ENCODE measurements at regions not wholly inside any gene's neighbourhood (a gene's known extent, or its start where the extent isn't known, plus 50 kb on each side); places are given as distances from the start of the nearest gene placed in this dataset.

DNA sequence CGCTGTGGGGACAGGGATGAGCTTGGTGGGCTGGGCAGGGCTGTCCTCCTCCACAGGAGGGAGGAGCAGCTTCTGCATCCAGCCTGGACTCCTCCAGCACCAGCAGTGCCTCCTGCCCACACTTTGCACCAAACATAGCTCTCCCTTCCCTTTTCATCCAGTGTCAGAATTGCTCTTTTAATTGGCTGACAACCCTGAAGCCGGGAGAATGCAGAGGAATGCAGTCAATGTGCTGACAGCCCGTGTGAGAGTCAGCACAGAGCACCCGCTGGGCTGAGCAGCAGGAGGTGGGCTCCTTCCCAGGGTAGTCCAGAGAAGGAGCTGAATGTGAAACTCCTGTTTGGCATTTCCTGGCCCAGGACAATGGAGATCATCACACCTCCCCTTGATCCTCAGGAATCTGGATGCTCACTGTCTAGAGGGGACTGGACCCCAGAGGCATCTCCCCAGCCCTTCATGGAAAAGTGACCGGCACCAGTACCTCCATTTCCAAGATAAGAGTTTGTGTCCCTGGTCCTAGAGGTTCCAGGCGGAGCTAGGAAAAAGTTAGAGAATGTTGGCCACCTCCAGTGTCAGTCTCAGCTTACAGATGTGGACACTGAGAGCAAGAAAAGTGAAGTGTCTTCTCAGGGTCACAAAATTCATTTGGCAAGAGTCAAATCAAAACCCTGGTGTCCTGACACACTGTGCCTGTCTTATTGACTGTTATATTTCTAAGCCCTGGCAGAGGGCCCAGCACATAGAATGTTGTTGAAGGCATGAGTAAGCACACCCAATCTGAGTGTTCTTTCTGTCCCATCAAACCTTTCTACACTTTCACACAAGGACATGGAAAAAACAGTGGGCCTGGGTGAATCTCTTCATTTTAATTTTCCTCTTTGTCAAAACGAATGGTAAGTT lies 202.1 kb downstream of the SNX18 start (continued):
- TF ChIP-seq, protein P1, sequence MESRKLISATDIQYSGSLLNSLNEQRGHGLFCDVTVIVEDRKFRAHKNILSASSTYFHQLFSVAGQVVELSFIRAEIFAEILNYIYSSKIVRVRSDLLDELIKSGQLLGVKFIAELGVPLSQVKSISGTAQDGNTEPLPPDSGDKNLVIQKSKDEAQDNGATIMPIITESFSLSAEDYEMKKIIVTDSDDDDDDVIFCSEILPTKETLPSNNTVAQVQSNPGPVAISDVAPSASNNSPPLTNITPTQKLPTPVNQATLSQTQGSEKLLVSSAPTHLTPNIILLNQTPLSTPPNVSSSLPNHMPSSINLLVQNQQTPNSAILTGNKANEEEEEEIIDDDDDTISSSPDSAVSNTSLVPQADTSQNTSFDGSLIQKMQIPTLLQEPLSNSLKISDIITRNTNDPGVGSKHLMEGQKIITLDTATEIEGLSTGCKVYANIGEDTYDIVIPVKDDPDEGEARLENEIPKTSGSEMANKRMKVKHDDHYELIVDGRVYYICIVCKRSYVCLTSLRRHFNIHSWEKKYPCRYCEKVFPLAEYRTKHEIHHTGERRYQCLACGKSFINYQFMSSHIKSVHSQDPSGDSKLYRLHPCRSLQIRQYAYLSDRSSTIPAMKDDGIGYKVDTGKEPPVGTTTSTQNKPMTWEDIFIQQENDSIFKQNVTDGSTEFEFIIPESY (IDR thresholded peaks at IDR 0.05; ENCODE audit: extremely low read depth, insufficient replicate concordance, low read length), result no peak
- TF ChIP-seq RAD21 (IDR thresholded peaks at IDR 0.05; ENCODE audit: low read depth), result no peak
- TF ChIP-seq ZNF274 (IDR thresholded peaks at IDR 0.05; ENCODE audit: low read depth, low read length), result no peak
- no peak for TF ChIP-seq EGR1 (IDR thresholded peaks at IDR 0.05; ENCODE audit: low read depth)
- TF ChIP-seq SP1 (IDR thresholded peaks at IDR 0.05; ENCODE audit: low read depth), result no peak
- no peak for TF ChIP-seq JUND (IDR thresholded peaks at IDR 0.05)
- no peak for TF ChIP-seq FOSL1 (IDR thresholded peaks at IDR 0.05; ENCODE audit: low read depth)
- TF ChIP-seq, protein P2, sequence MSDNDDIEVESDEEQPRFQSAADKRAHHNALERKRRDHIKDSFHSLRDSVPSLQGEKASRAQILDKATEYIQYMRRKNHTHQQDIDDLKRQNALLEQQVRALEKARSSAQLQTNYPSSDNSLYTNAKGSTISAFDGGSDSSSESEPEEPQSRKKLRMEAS (IDR thresholded peaks at IDR 0.05), result no peak
- TF ChIP-seq TCF7L2 (IDR thresholded peaks at IDR 0.05; ENCODE audit: borderline replicate concordance, extremely low read depth, insufficient read depth, insufficient read length), result no peak
- no peak for TF ChIP-seq SIN3A (IDR thresholded peaks at IDR 0.05; ENCODE audit: low read depth)
- TF ChIP-seq POLR2AphosphoS5 (IDR thresholded peaks at IDR 0.05; ENCODE audit: low read depth, low read length), result no peak

DNA sequence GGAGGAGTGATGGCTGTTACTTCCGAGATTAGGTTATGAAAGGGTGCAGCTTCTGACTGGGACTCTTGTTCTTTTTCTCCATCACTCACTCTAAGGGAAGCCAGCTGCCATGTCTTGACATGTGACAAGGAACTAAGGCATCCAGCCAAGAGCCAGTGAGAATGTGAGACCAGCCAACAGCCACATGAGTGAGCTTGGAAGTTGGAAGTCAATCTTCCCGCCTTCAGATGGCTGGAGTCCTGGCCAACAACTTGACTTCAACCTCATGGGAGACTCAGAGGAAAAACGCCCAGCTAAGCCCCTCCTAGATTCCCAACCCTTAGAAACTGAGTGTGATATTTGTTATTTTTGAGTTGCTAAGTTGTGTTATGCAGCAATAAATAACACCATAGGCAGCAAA lies 201.1 kb downstream of the SNX18 start:
- no peaks in the 10 kb centered on the region for H3K27me3 ChIP-seq (ENCODE audit: insufficient read depth, low read length)
- H2AFZ ChIP-seq (ENCODE audit: low read depth, low read length, poor library complexity, severe bottlenecking), result no peak overlapping the region
- POLR2A ChIA-PET, result no interaction called here
- H3K4me2 ChIP-seq (ENCODE audit: low read length), result no peak overlapping the region
- no peaks in the 10 kb centered on the region for H3K36me3 ChIP-seq (ENCODE audit: control insufficient read depth in 1 of 2, insufficient read depth in 2 of 2, low read length in 2 of 2)
- no peaks in the 10 kb centered on the region for H4K20me1 ChIP-seq (ENCODE audit: insufficient read depth)
- RAD21 ChIA-PET (ENCODE audit: low non-redundant PET in 1 of 2, low total read pairs in 2 of 2, uncharacterized antibody in 2 of 2, unreplicated experiment in 2 of 2), result no interaction called here
- H3K9ac ChIP-seq (ENCODE audit: low read length), result no peak overlapping the region
- no peaks in the 10 kb centered on the region for H3K79me2 ChIP-seq (ENCODE audit: insufficient read depth, low read length)
- ATAC-seq, result no peak
- DNase-seq (ENCODE audit: low read depth, low spot score), result no peak
- BruUV-seq (replicated peaks), result no TSS peak
- intact Hi-C loops (cut with micrococcal nuclease), result no loop called here
- peaks cover 0 to 6% of the 10 kb centered on the region in 2 experiments; a peak in 2 of 4 replicates for H3K4me1 ChIP-seq (ENCODE audit: control insufficient read depth in 1 of 2, insufficient read depth in 2 of 2, low read length in 2 of 2)
- H3K9me2 ChIP-seq (ENCODE audit: insufficient read depth), result no peaks in the 10 kb centered on the region
- H3K9me3 ChIP-seq (ENCODE audit: control insufficient read depth in 1 of 2, insufficient read depth in 1 of 2, low read depth in 1 of 2, low read length in 2 of 2), result no peaks in the 10 kb centered on the region
- H3K4me3 ChIP-seq (replicated peaks in 1 of 2; ENCODE audit: low read depth in 1 of 2, low read length in 2 of 2), result no peak overlapping the region
- CTCF ChIA-PET, result no interaction called here
- no peak overlapping the region for H3K27ac ChIP-seq (ENCODE audit: low read depth, low read length)
- TF ChIP-seq SP1 (IDR thresholded peaks at IDR 0.05; ENCODE audit: low read depth) (no peak), CEBPB (IDR thresholded peaks at IDR 0.05; ENCODE audit: low read depth) (no peak), POLR2A (IDR thresholded peaks at IDR 0.05; ENCODE audit: borderline replicate concordance, extremely low read depth, insufficient read depth, insufficient read length) (no peak), POLR2AphosphoS5 (IDR thresholded peaks at IDR 0.05; ENCODE audit: low read depth, low read length) (no peak), CBX3 (IDR thresholded peaks at IDR 0.05; ENCODE audit: low read depth) (no peak), SRF (IDR thresholded peaks at IDR 0.05; ENCODE audit: low read depth) (no peak), FOSL1 (IDR thresholded peaks at IDR 0.05; ENCODE audit: low read depth) (no peak), ELF1 (IDR thresholded peaks at IDR 0.05; ENCODE audit: borderline replicate concordance, low read depth) (no peak), JUND (IDR thresholded peaks at IDR 0.05) (no peak), SIN3A (IDR thresholded peaks at IDR 0.05; ENCODE audit: low read depth) (no peak), YY1 (IDR thresholded peaks at IDR 0.05; ENCODE audit: extremely low read depth, insufficient replicate concordance, low read depth, low read length) (no peak)
- TF ChIP-seq, protein P3, sequence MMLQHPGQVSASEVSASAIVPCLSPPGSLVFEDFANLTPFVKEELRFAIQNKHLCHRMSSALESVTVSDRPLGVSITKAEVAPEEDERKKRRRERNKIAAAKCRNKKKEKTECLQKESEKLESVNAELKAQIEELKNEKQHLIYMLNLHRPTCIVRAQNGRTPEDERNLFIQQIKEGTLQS (IDR thresholded peaks at IDR 0.05), result no peak
- TF ChIP-seq, protein P2 (IDR thresholded peaks at IDR 0.05), result no peak
- TF ChIP-seq, protein P4, sequence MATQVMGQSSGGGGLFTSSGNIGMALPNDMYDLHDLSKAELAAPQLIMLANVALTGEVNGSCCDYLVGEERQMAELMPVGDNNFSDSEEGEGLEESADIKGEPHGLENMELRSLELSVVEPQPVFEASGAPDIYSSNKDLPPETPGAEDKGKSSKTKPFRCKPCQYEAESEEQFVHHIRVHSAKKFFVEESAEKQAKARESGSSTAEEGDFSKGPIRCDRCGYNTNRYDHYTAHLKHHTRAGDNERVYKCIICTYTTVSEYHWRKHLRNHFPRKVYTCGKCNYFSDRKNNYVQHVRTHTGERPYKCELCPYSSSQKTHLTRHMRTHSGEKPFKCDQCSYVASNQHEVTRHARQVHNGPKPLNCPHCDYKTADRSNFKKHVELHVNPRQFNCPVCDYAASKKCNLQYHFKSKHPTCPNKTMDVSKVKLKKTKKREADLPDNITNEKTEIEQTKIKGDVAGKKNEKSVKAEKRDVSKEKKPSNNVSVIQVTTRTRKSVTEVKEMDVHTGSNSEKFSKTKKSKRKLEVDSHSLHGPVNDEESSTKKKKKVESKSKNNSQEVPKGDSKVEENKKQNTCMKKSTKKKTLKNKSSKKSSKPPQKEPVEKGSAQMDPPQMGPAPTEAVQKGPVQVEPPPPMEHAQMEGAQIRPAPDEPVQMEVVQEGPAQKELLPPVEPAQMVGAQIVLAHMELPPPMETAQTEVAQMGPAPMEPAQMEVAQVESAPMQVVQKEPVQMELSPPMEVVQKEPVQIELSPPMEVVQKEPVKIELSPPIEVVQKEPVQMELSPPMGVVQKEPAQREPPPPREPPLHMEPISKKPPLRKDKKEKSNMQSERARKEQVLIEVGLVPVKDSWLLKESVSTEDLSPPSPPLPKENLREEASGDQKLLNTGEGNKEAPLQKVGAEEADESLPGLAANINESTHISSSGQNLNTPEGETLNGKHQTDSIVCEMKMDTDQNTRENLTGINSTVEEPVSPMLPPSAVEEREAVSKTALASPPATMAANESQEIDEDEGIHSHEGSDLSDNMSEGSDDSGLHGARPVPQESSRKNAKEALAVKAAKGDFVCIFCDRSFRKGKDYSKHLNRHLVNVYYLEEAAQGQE (IDR thresholded peaks at IDR 0.05; ENCODE audit: low read depth), result no peak

Data from HCT116 (cell line).